Neural progenitor cell (in vitro differentiated cells): ENCODE measurements at regions not wholly inside any gene's neighbourhood (a gene's known extent, or its start where the extent isn't known, plus 50 kb on each side); places are given as distances from the start of the nearest gene placed in this dataset.

Source experiments
- CTCF ChIP-seq: fragments of 200-600 bp; sonication (generic); IDR thresholded peaks from 2 replicates; pipeline ENCODE4 v1.5.1; 2017; ENCODE audit warnings: antibody characterized with exemption, mild to moderate bottlenecking
- EZH2 ChIP-seq: fragments of 200-600 bp; sonication (generic); IDR thresholded peaks from 2 replicates; pipeline ENCODE4 v1.6.1; 2017; ENCODE audit warnings: antibody characterized with exemption, mild to moderate bottlenecking, moderate library complexity
- EZH2phosphoT487 ChIP-seq: fragments of 200-600 bp; sonication (generic); IDR thresholded peaks from 2 replicates; pipeline ENCODE4 v1.6.1; 2017; ENCODE audit warnings: antibody characterized with exemption

GRCh38 chr1:187203257-187203656 is 374.5 kb downstream of the PLA2G4A start:
- TF ChIP-seq CTCF: no peak
- no peak for TF ChIP-seq EZH2phosphoT487
- no peak for TF ChIP-seq EZH2
